Keratinocyte (primary cell): ENCODE measurements at regions not wholly inside any gene's neighbourhood (a gene's known extent, or its start where the extent isn't known, plus 50 kb on each side); places are given as distances from the start of the nearest gene placed in this dataset.
A peak's percentile ranks its signal among the peaks of the same experiment; 100 is the strongest.

ENCODE experiments used
- DNase-seq: peaks from one replicate; pipeline ENCODE4 v3.0.0-alpha.2; 2011; ENCODE audit warnings: low read depth, missing footprints, low spot score
- FAIRE-seq: peaks from 2 replicates; lab custom pipeline; 2011; peaks lifted over from hg19 to GRCh38; lab: Jason Lieb, UNC
- H2AFZ ChIP-seq: 2 replicates; pipeline ENCODE4 v1.6.0; 2012; ENCODE audit warnings: low read length, control low read depth, inconsistent platforms; ENCODE audit not compliant: control insufficient read depth
- H3K27ac ChIP-seq: 2 replicates; pipeline ENCODE4 v1.5.1; 2011; ENCODE audit warnings: low read length; ENCODE audit not compliant: control insufficient read depth, insufficient read depth
- H3K27me3 ChIP-seq: 3 replicates; pipeline ENCODE4 v1.6.0; 2011; ENCODE audit warnings: low read length; ENCODE audit not compliant: control insufficient read depth, insufficient read depth; ENCODE audit errors: extremely low read depth
- H3K36me3 ChIP-seq, 2 experiments: 2 replicates in 1 of 2; 3 replicates in 1 of 2; pipeline ENCODE4 v1.5.1; 2011; ENCODE audit warnings: low read length in 2 of 2, mild to moderate bottlenecking in 1 of 2; ENCODE audit not compliant: control insufficient read depth in 2 of 2, insufficient read depth in 2 of 2; ENCODE audit errors: extremely low read depth in 1 of 2
- H3K4me1 ChIP-seq: 3 replicates; pipeline ENCODE4 v1.5.1; 2011; ENCODE audit warnings: low read length; ENCODE audit not compliant: control insufficient read depth, insufficient read depth; ENCODE audit errors: extremely low read depth
- H3K4me2 ChIP-seq: 3 replicates; pipeline ENCODE4 v1.6.0; 2011; ENCODE audit warnings: low read depth, low read length; ENCODE audit not compliant: control insufficient read depth, insufficient read depth; ENCODE audit errors: extremely low read depth
- H3K4me3 ChIP-seq, 3 experiments: fragments of 200-600 bp in 1 of 3; sonication (generic) in 1 of 3; 2 replicates in 2 of 3; 3 replicates in 1 of 3; pipeline ENCODE4 v1.5.1; 2011 to 2016; ENCODE audit warnings: low read length in 3 of 3, mild to moderate bottlenecking in 3 of 3, control low read depth in 2 of 3, inconsistent platforms in 1 of 3, low read depth in 1 of 3, mixed read lengths in 1 of 3, mixed run types in 1 of 3, moderate library complexity in 1 of 3; ENCODE audit not compliant: control insufficient read depth in 2 of 3, insufficient read depth in 2 of 3; ENCODE audit errors: extremely low read depth in 1 of 3
- H3K79me2 ChIP-seq: 2 replicates; pipeline ENCODE4 v1.6.0; 2012; ENCODE audit warnings: low read length; ENCODE audit not compliant: control insufficient read depth, insufficient read depth
- H3K9ac ChIP-seq: 3 replicates; pipeline ENCODE4 v1.6.0; 2011; ENCODE audit warnings: low read length; ENCODE audit not compliant: control insufficient read depth, insufficient read depth; ENCODE audit errors: extremely low read depth
- H3K9me1 ChIP-seq: 3 replicates; pipeline ENCODE4 v1.6.0; 2011; ENCODE audit warnings: low read length; ENCODE audit not compliant: control insufficient read depth, insufficient read depth; ENCODE audit errors: extremely low read depth
- H3K9me3 ChIP-seq: 2 replicates; pipeline ENCODE4 v1.5.1; 2012; ENCODE audit warnings: low read depth, low read length; ENCODE audit not compliant: control insufficient read depth
- H4K20me1 ChIP-seq: 3 replicates; pipeline ENCODE4 v1.6.0; 2011; ENCODE audit warnings: low read length; ENCODE audit not compliant: control insufficient read depth, insufficient read depth; ENCODE audit errors: extremely low read depth
- CTCF ChIP-seq, 3 experiments: IDR thresholded peaks in 1 of 3; conservative IDR thresholded peaks in 1 of 3; optimal IDR thresholded peaks in 1 of 3; 2 replicates in 2 of 3; 3 replicates in 1 of 3; pipeline versions ENCODE3 to v1.5.1; 2011; ENCODE audit warnings: low read length in 3 of 3, mild to moderate bottlenecking in 3 of 3, moderate library complexity in 2 of 3, control low read depth in 1 of 3, inconsistent platforms in 1 of 3; ENCODE audit not compliant: insufficient read depth in 2 of 3; ENCODE audit errors: extremely low read depth in 1 of 3
- EZH2 ChIP-seq: IDR thresholded peaks from one replicate; pipeline ENCODE4 v1.6.1; 2012; ENCODE audit warnings: inconsistent platforms, mild to moderate bottlenecking, low read length, moderate library complexity
- dilution Hi-C: fragments of 300-500 bp; cut with MboI; formaldehyde crosslinking; loops from one replicate; pipeline ENCODE4 v1.7.0; 2020; ENCODE audit warnings: low sequenced_read_pairs; ENCODE audit not compliant: extremely low pct_ligation_motif_present

- TF ChIP-seq EZH2 (no peak), CTCF (optimal IDR thresholded peaks at IDR 0.05 in 1 of 3, IDR thresholded peaks at IDR 0.05 in 1 of 3, conservative IDR thresholded peaks at IDR 0.05 in 1 of 3; ENCODE audit: extremely low read depth in 1 of 3, insufficient read depth in 2 of 3, low read length in 3 of 3) (no peak)
- Histone ChIP-seq H3K27ac (no peak overlapping the region), H4K20me1 (no peaks in the 10 kb centered on the region), H3K4me2 (no peak overlapping the region), H2AFZ (no peak overlapping the region), H3K27me3 (no peaks in the 10 kb centered on the region), H3K9me1 (no peaks in the 10 kb centered on the region), H3K36me3 (no peaks in the 10 kb centered on the region), H3K4me3 (no peak overlapping the region), H3K9me3 (no peaks in the 10 kb centered on the region), H3K79me2 (no peaks in the 10 kb centered on the region), H3K4me1 (peaks cover 12% of the 10 kb centered on the region), H3K9ac (no peak overlapping the region)
- dilution Hi-C loops, result no loop called here
- FAIRE-seq, result no peak
- no peak for DNase-seq
Measured at GRCh38 chr3:124407260-124407659, 323.0 kb upstream of the UMPS start.

DNA sequence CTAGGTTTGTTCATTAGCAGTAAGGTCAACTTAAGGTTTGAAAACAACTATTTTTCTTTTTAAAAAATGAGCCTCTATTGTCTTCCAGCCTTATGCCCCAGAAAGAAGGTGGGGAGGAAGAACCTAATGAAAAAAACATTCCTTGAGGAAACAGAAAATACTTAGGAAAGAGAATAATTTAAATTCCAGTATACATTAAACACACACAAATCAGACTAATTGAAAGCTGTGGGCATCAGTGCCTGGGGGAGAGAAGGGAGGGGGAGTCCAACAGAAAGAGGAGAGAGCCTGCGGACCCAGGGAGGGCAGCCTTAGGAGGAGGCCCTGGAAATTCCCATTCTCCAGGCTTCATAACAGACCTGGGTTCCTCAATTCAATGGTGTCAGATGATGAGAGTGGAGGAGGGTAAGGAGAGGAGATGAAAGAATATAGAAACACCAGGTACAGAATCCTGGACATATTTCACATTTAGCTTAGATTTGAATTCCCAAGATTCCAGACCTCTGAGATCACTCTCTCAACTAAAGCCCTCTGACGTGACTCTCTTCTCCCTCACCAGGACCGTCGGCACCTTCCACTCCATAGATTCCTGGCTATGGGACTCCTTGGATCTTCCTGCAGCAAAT lies 320.5 kb upstream of the UMPS start:
- TF ChIP-seq CTCF (optimal IDR thresholded peaks at IDR 0.05 in 1 of 3, IDR thresholded peaks at IDR 0.05 in 1 of 3, conservative IDR thresholded peaks at IDR 0.05 in 1 of 3; ENCODE audit: extremely low read depth in 1 of 3, insufficient read depth in 2 of 3, low read length in 3 of 3) (no peak), EZH2 (no peak)
- H3K79me2 ChIP-seq, result no peaks in the 10 kb centered on the region
- H3K4me1 ChIP-seq, result peaks cover 12% of the 10 kb centered on the region
- FAIRE-seq, result peak; percentile 76
- no peak overlapping the region for H3K4me3 ChIP-seq
- no peak overlapping the region for H2AFZ ChIP-seq
- H3K9me1 ChIP-seq, result no peaks in the 10 kb centered on the region
- H4K20me1 ChIP-seq, result no peaks in the 10 kb centered on the region
- H3K27me3 ChIP-seq, result no peaks in the 10 kb centered on the region
- H3K9me3 ChIP-seq, result no peaks in the 10 kb centered on the region
- peak overlapping the region; percentile 12 for H3K4me2 ChIP-seq
- dilution Hi-C loops, result no loop called here
- no peak overlapping the region for H3K27ac ChIP-seq
- H3K36me3 ChIP-seq, result no peaks in the 10 kb centered on the region
- DNase-seq, result peak; percentile 19
- no peak overlapping the region for H3K9ac ChIP-seq
